CD4-positive, CD25-positive, alpha-beta regulatory T cell (primary cell): ENCODE measurements at regions not wholly inside any gene's neighbourhood (a gene's known extent, or its start where the extent isn't known, plus 50 kb on each side); places are given as distances from the start of the nearest gene placed in this dataset.
A peak's percentile ranks its signal among the peaks of the same experiment; 100 is the strongest.
"Not testable (repeated sequence)": the region's sequence is repeated elsewhere in the genome, so short reads cannot be mapped to it uniquely, and the experiment has no call there.

Source experiments
- ATAC-seq, 2 donors: fragments of 150-1000 bp; cut with Tn5 transposase; one replicate each; pipeline ENCODE4 v1.10.0; 2021; ENCODE audit warnings: low read depth in 2 of 2, moderate number of reproducible peaks in 2 of 2, moderate library complexity in 1 of 2
- DNase-seq, 3 donors: peaks; one replicate each; pipeline versions ENCODE4 v3.0.0 to v3.0.0-alpha.2; 2012 to 2022; ENCODE audit warnings: mixed read lengths in 1 of 3
- H3K27ac ChIP-seq: one replicate; pipeline ENCODE4 v1.7.0; 2013; ENCODE audit warnings: mild to moderate bottlenecking, low read length; ENCODE audit not compliant: insufficient read depth, poor library complexity, severe bottlenecking
- H3K27me3 ChIP-seq: one replicate; pipeline ENCODE4 v1.7.0; 2013; ENCODE audit warnings: low read length; ENCODE audit not compliant: control insufficient read depth, insufficient read depth
- H3K36me3 ChIP-seq: one replicate; pipeline ENCODE4 v1.7.0; 2013; ENCODE audit warnings: mild to moderate bottlenecking, low read length, moderate library complexity; ENCODE audit not compliant: control insufficient read depth, insufficient read depth
- H3K4me1 ChIP-seq: 2 replicates; pipeline ENCODE4 v1.7.0; 2013; ENCODE audit warnings: mild to moderate bottlenecking, low read length; ENCODE audit not compliant: insufficient read depth, control insufficient read depth, poor library complexity, severe bottlenecking
- H3K4me3 ChIP-seq: one replicate; pipeline ENCODE4 v1.7.0; 2013; ENCODE audit warnings: low read depth, mild to moderate bottlenecking, low read length, moderate library complexity
- H3K9me3 ChIP-seq, 2 experiments: 1 replicate in 1 of 2; 2 replicates in 1 of 2; pipeline ENCODE4 v1.7.0; 2013; ENCODE audit warnings: low read length in 2 of 2, mild to moderate bottlenecking in 1 of 2, moderate library complexity in 1 of 2; ENCODE audit not compliant: control insufficient read depth in 2 of 2
- H3K27ac Mint-ChIP-seq, 3 donors: one replicate each; pipeline ENCODE4 v1.8.0; 2020 to 2022; ENCODE audit warnings: mild to moderate bottlenecking in 3 of 3, mixed read lengths in 3 of 3, moderate library complexity in 2 of 3
- H3K27me3 Mint-ChIP-seq: one replicate; pipeline ENCODE4 v1.8.0; 2022; ENCODE audit warnings: mild to moderate bottlenecking, mixed read lengths
- H3K36me3 Mint-ChIP-seq: one replicate; pipeline ENCODE4 v1.8.0; 2020; ENCODE audit warnings: mixed read lengths
- H3K4me1 Mint-ChIP-seq, 4 donors: one replicate each; pipeline ENCODE4 v1.8.0; 2020 to 2022; ENCODE audit warnings: mixed read lengths in 4 of 4, mild to moderate bottlenecking in 1 of 4
- H3K4me3 Mint-ChIP-seq, 4 donors: one replicate each; pipeline ENCODE4 v1.8.0; 2020 to 2022; ENCODE audit warnings: mild to moderate bottlenecking in 4 of 4, mixed read lengths in 4 of 4, moderate library complexity in 3 of 4
- H3K9me3 Mint-ChIP-seq, 7 donors: one replicate each; pipeline ENCODE4 v1.8.0; 2020 to 2022; ENCODE audit warnings: mixed read lengths in 7 of 7, mild to moderate bottlenecking in 3 of 7, moderate library complexity in 2 of 7

- Histone ChIP-seq H3K4me1 (no peaks in the 10 kb centered on the region), H3K4me3 (no peak overlapping the region), H3K36me3 (no peaks in the 10 kb centered on the region), H3K27me3 (no peaks in the 10 kb centered on the region), H3K27ac (no peak overlapping the region), H3K9me3 (no peaks in the 10 kb centered on the region)
- Mint-ChIP-seq H3K4me1 (no peaks in the 10 kb centered on the region), H3K4me3 (no peak overlapping the region), H3K9me3 (peaks cover 3 to 12% (median 7%) of the 10 kb centered on the region in 7 donors), H3K36me3 (no peaks in the 10 kb centered on the region), H3K27me3 (no peaks in the 10 kb centered on the region), H3K27ac (no peak overlapping the region)
- DNase-seq (no peak), ATAC-seq (no peak)
Observed at GRCh38 chr6:58290177-58290576, 972.7 kb downstream of the PRIM2 start.

GRCh38 chr6:58291319-58291718, 973.9 kb downstream of the PRIM2 start:
- H3K27ac ChIP-seq, H3K4me3 ChIP-seq, H3K27ac Mint-ChIP-seq, H3K4me1 ChIP-seq, ATAC-seq, H3K36me3 ChIP-seq, H3K27me3 Mint-ChIP-seq, DNase-seq, H3K9me3 ChIP-seq, H3K4me3 Mint-ChIP-seq, H3K36me3 Mint-ChIP-seq, H3K4me1 Mint-ChIP-seq, H3K27me3 ChIP-seq: not testable (repeated sequence)
- peaks cover 3 to 15% (median 7%) of the 10 kb centered on the region in 7 donors for H3K9me3 Mint-ChIP-seq

- H3K36me3 Mint-ChIP-seq, H3K9me3 Mint-ChIP-seq, H3K4me3 ChIP-seq, H3K4me1 ChIP-seq, H3K9me3 ChIP-seq, DNase-seq, H3K36me3 ChIP-seq, ATAC-seq, H3K27ac ChIP-seq, H3K27me3 ChIP-seq, H3K4me1 Mint-ChIP-seq, H3K4me3 Mint-ChIP-seq, H3K27ac Mint-ChIP-seq, H3K27me3 Mint-ChIP-seq: not testable (repeated sequence)
Observed at GRCh38 chr6:58307901-58308300, 990.5 kb downstream of the PRIM2 start.

GRCh38 chr6:58332108-58332507, 1014.7 kb downstream of the PRIM2 start:
- not testable (repeated sequence) for H3K36me3 Mint-ChIP-seq, H3K9me3 ChIP-seq, H3K27ac ChIP-seq, H3K27me3 Mint-ChIP-seq, ATAC-seq, H3K36me3 ChIP-seq, H3K4me3 Mint-ChIP-seq, H3K4me1 Mint-ChIP-seq, H3K27me3 ChIP-seq, H3K4me3 ChIP-seq, DNase-seq, H3K4me1 ChIP-seq
- Mint-ChIP-seq H3K9me3 (peaks cover 0 to 14% (median 4%) of the 10 kb centered on the region in 7 donors), H3K27ac (peak overlapping the region in 1 of 3 donors; percentile 74)

- not testable (repeated sequence) for H3K4me1 ChIP-seq, H3K36me3 Mint-ChIP-seq, H3K4me3 Mint-ChIP-seq, H3K4me1 Mint-ChIP-seq, H3K27ac ChIP-seq, H3K4me3 ChIP-seq, H3K27ac Mint-ChIP-seq, H3K27me3 Mint-ChIP-seq, ATAC-seq, H3K9me3 ChIP-seq, DNase-seq, H3K27me3 ChIP-seq, H3K36me3 ChIP-seq
- H3K9me3 Mint-ChIP-seq, result peaks cover 0 to 12% (median 7%) of the 10 kb centered on the region in 7 donors
Observed at GRCh38 chr6:58342287-58342686, 1024.9 kb downstream of the PRIM2 start.

GRCh38 chr6:58347534-58347933, 1030.1 kb downstream of the PRIM2 start:
- H3K36me3 Mint-ChIP-seq, result not testable (repeated sequence)

GRCh38 chr6:58351619-58352018, 1034.2 kb downstream of the PRIM2 start:
- H3K36me3 Mint-ChIP-seq, ATAC-seq, DNase-seq, H3K36me3 ChIP-seq, H3K27me3 Mint-ChIP-seq, H3K4me3 Mint-ChIP-seq, H3K4me1 Mint-ChIP-seq, H3K4me1 ChIP-seq, H3K4me3 ChIP-seq, H3K27ac ChIP-seq, H3K27me3 ChIP-seq, H3K27ac Mint-ChIP-seq, H3K9me3 ChIP-seq: not testable (repeated sequence)
- peaks cover 0 to 12% (median 1%) of the 10 kb centered on the region in 7 donors for H3K9me3 Mint-ChIP-seq

More at GRCh38 chr6:58347534-58347933, 1030.1 kb downstream of the PRIM2 start:
- not testable (repeated sequence) for H3K27ac ChIP-seq, H3K4me1 ChIP-seq, H3K4me3 Mint-ChIP-seq, H3K9me3 ChIP-seq, H3K4me3 ChIP-seq, H3K9me3 Mint-ChIP-seq, H3K27me3 ChIP-seq, H3K27me3 Mint-ChIP-seq, ATAC-seq, DNase-seq, H3K36me3 ChIP-seq, H3K27ac Mint-ChIP-seq, H3K4me1 Mint-ChIP-seq

- not testable (repeated sequence) for H3K4me1 Mint-ChIP-seq, H3K36me3 Mint-ChIP-seq, ATAC-seq, DNase-seq, H3K9me3 ChIP-seq, H3K27me3 Mint-ChIP-seq, H3K4me1 ChIP-seq, H3K27ac Mint-ChIP-seq, H3K36me3 ChIP-seq, H3K27me3 ChIP-seq, H3K27ac ChIP-seq, H3K4me3 ChIP-seq, H3K4me3 Mint-ChIP-seq
- H3K9me3 Mint-ChIP-seq, result peaks cover 0 to 15% (median 0%) of the 10 kb centered on the region in 7 donors
Observed at GRCh38 chr6:58358452-58358851, 1041.0 kb downstream of the PRIM2 start.
